GM11168 (cell line): ENCODE measurements at regions not wholly inside any gene's neighbourhood (a gene's known extent, or its start where the extent isn't known, plus 50 kb on each side); places are given as distances from the start of the nearest gene placed in this dataset.
"Not testable (repeated sequence)": the region's sequence is repeated elsewhere in the genome, so short reads cannot be mapped to it uniquely, and the experiment has no call there.

Experiments
- in situ Hi-C: fragments of 300-500 bp; cut with MboI; formaldehyde crosslinking; loops from one replicate; pipeline ENCODE4 v1.12.0; 2022; ENCODE audit warnings: low sequenced_read_pairs; ENCODE audit not compliant: unreplicated experiment

GRCh38 chr2:129827311-129828090 is 152.0 kb upstream of the RAB6C start:
- in situ Hi-C loops = no loop called here

GRCh38 chr2:129828792-129829191 is 150.7 kb upstream of the RAB6C start:
- in situ Hi-C loops = no loop called here

GRCh38 chr2:129829588-129829987 is 149.9 kb upstream of the RAB6C start:
- in situ Hi-C loops = no loop called here

- in situ Hi-C loops = no loop called here
These were observed 148.4 kb upstream of the RAB6C start for GRCh38 chr2:129831018-129831417.

- in situ Hi-C loops = not testable (repeated sequence)
These were observed 146.0 kb upstream of the RAB6C start for GRCh38 chr2:129833465-129833864.

GRCh38 chr2:129847043-129847442 is 132.4 kb upstream of the RAB6C start:
- in situ Hi-C loops = no loop called here

- in situ Hi-C loops = no loop called here
These were observed 129.8 kb upstream of the RAB6C start for GRCh38 chr2:129849559-129850160.

GRCh38 chr2:129857200-129857599 is 122.3 kb upstream of the RAB6C start:
- in situ Hi-C loops = no loop called here

- in situ Hi-C loops = no loop called here
These were observed 120.3 kb upstream of the RAB6C start for GRCh38 chr2:129859175-129859574.

- in situ Hi-C loops = no loop called here
These were observed 119.4 kb upstream of the RAB6C start for GRCh38 chr2:129860088-129860487.

GRCh38 chr2:129861666-129862288 is 117.7 kb upstream of the RAB6C start:
- in situ Hi-C loops = no loop called here

- in situ Hi-C loops = no loop called here
These were observed 116.8 kb upstream of the RAB6C start for GRCh38 chr2:129862668-129863067.

- in situ Hi-C loops = no loop called here
These were observed 116.1 kb upstream of the RAB6C start for GRCh38 chr2:129863350-129863749.

GRCh38 chr2:129864719-129865118 is 114.7 kb upstream of the RAB6C start:
- in situ Hi-C loops = no loop called here

GRCh38 chr2:129865976-129866375 is 113.5 kb upstream of the RAB6C start:
- in situ Hi-C loops = no loop called here

- in situ Hi-C loops = no loop called here
These were observed 113.1 kb upstream of the RAB6C start for GRCh38 chr2:129866391-129866790.

- in situ Hi-C loops = no loop called here
These were observed 111.3 kb upstream of the RAB6C start for GRCh38 chr2:129868151-129868550.

- in situ Hi-C loops = no loop called here
These were observed 108.7 kb upstream of the RAB6C start for GRCh38 chr2:129870685-129871241.

- in situ Hi-C loops = no loop called here
These were observed 107.0 kb upstream of the RAB6C start for GRCh38 chr2:129872446-129872845.

- in situ Hi-C loops = no loop called here
These were observed 102.9 kb upstream of the RAB6C start for GRCh38 chr2:129876541-129876940.

- in situ Hi-C loops = no loop called here
These were observed 102.2 kb upstream of the RAB6C start for GRCh38 chr2:129877289-129877741.
